Body of pancreas (tissue), 4 donors: ENCODE measurements at regions not wholly inside any gene's neighbourhood (a gene's known extent, or its start where the extent isn't known, plus 50 kb on each side); places are given as distances from the start of the nearest gene placed in this dataset.

Experiments
- POLR2A ChIP-seq, 3 donors: fragments of 450-650 bp; IDR thresholded peaks; one replicate each; pipeline ENCODE4 v1.6.1; 2016; ENCODE audit warnings: antibody characterized with exemption in 3 of 3, mild to moderate bottlenecking in 2 of 3
- TF ChIP-seq, protein P1 (sequence below), 7 experiments: fragments of 450-650 bp in 4 of 7; fragments of 200-600 bp in 3 of 7; sonication (generic) in 3 of 7; IDR thresholded peaks; one replicate each; pipeline ENCODE4 v1.5.1; 2016 to 2019; ENCODE audit warnings: antibody characterized with exemption in 7 of 7

DNA sequence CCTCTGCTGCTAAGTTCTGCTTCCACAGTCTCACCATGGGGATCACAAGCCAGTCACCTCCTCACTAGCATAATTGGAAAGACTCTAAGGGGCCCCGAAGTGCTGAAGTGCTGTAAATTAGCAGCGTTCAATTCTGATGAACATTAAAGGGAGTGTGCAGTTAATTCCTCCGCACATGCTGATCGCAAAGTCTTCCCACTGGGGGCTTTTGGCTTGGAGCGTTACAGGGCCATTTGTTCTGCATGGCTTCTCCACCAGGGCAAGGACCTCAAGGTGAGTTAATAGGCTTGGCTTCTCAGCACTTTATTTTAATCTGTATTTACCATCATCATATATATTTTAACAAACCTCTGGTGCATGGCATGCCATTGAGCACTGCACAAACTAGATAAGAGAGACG, 216.3 kb upstream of the PARD3B start:
- TF ChIP-seq POLR2A (IDR thresholded peaks at IDR 0.05), result no peak
- TF ChIP-seq, protein P1, sequence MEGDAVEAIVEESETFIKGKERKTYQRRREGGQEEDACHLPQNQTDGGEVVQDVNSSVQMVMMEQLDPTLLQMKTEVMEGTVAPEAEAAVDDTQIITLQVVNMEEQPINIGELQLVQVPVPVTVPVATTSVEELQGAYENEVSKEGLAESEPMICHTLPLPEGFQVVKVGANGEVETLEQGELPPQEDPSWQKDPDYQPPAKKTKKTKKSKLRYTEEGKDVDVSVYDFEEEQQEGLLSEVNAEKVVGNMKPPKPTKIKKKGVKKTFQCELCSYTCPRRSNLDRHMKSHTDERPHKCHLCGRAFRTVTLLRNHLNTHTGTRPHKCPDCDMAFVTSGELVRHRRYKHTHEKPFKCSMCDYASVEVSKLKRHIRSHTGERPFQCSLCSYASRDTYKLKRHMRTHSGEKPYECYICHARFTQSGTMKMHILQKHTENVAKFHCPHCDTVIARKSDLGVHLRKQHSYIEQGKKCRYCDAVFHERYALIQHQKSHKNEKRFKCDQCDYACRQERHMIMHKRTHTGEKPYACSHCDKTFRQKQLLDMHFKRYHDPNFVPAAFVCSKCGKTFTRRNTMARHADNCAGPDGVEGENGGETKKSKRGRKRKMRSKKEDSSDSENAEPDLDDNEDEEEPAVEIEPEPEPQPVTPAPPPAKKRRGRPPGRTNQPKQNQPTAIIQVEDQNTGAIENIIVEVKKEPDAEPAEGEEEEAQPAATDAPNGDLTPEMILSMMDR (IDR thresholded peaks at IDR 0.05), result no peak
